ENCODE measurements at regions not wholly inside any gene's neighbourhood (a gene's known extent, or its start where the extent isn't known, plus 50 kb on each side); places are given as distances from the start of the nearest gene placed in this dataset.

- H3K4me3 ChIP-seq (ENCODE audit: control insufficient read depth, low read depth, low read length): no peak overlapping the region
- peak; percentile 49 for DNase-seq (ENCODE audit: low read depth)
- TF ChIP-seq CTCF (conservative IDR thresholded peaks at IDR 0.05; ENCODE audit: control insufficient read depth, insufficient read depth, low read depth, low read length): no peak
Measured at GRCh38 chr5:124059200-124059599, 547.2 kb downstream of the CSNK1G3 start.

DNA sequence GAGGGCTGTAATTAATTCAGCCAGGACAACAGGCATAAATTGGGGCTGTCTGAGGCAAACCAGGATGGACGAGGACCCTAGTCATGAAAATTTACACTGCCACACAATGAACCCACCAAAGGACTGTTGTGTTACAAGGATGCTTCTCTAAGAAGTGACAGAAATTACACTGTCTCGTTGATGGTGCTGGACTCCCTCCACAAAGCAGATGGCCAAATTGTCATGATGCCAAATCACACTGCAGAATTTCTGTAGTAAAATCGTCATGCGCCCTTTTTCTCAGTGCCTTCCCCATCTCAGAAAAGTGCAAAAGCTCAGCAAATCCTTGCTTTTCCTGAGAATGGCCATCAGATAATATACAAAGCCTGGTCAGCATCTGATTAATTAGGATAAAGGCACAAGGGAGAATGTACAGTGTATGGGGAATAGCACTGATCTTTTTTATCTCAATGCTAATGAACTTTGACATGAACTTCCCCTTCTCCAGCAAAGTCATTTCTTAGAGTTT, 545.8 kb downstream of the CSNK1G3 start:
- TF ChIP-seq CTCF (conservative IDR thresholded peaks at IDR 0.05; ENCODE audit: control insufficient read depth, insufficient read depth, low read depth, low read length): no peak
- no peak for DNase-seq (ENCODE audit: low read depth)
- H3K4me3 ChIP-seq (ENCODE audit: control insufficient read depth, low read depth, low read length): no peak overlapping the region

DNA sequence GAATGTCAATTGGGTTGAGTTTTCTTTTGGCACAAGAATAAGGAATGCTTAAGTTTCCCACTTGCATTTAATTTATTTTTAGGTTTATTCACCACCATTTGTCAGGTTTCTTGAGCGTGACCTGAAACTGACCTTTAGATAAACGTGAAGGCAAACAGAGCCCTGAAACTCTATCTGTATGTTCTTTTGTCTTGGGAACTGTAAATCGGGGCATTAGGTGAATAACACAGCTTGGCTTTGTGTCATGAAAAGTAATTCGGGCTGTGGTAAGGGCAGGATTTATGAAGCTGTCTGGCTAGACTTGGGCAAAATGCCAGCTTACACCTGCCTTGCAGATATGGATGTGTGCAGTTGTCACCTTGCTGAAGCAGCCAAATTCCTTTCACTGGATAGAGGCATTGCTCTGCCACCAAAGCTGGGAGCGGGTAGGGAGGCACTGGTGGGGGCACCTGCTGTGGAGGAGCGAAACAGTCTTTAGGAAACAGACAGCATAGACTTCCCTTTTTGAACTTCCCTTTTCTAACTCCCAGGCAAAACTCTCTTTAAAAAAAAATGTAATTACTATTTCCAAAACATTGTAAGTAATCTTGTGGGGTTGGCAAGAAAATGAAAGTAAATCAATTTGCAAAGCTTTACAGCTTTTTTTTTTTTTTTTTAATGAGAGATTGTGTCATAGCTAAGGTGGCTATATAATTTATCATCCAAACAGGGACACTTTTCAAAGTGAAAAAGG, 545.2 kb downstream of the CSNK1G3 start:
- TF ChIP-seq CTCF (conservative IDR thresholded peaks at IDR 0.05; ENCODE audit: control insufficient read depth, insufficient read depth, low read depth, low read length): no peak
- DNase-seq (ENCODE audit: low read depth): no peak
- no peak overlapping the region for H3K4me3 ChIP-seq (ENCODE audit: control insufficient read depth, low read depth, low read length)

DNA sequence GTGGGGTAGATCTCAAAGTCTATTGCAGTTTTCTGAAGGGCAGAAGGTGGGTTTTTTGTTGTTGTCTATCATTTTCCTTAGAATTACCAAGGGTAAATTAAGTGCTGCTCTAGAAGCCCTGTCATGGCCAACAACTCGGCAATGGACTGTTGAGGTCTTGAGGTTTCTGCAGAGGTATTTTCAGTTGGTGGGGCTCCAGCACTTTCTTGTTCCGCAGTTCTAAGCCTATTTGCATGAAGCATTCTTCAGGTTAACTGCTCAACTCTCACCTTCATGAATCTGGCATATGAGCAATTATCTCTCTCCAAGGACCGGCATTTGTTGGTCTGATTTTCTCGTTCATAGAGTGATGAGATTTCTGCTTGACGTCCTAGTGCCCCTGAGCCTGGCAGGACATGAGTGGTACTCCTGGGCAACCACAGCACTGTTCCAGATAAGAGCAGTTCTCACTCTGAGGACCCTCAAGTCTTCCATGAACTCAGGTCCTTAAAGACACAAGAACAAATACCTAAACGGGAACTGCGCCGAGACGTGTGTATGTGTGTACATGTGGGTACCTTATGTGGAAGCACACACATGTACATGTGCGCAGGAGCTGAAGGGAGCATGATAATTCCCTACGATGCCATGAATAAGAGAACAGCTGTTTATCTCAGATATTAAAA, 544.5 kb downstream of the CSNK1G3 start:
- no peak for DNase-seq (ENCODE audit: low read depth)
- H3K4me3 ChIP-seq (ENCODE audit: control insufficient read depth, low read depth, low read length): no peak overlapping the region
- TF ChIP-seq CTCF (conservative IDR thresholded peaks at IDR 0.05; ENCODE audit: control insufficient read depth, insufficient read depth, low read depth, low read length): no peak

DNA sequence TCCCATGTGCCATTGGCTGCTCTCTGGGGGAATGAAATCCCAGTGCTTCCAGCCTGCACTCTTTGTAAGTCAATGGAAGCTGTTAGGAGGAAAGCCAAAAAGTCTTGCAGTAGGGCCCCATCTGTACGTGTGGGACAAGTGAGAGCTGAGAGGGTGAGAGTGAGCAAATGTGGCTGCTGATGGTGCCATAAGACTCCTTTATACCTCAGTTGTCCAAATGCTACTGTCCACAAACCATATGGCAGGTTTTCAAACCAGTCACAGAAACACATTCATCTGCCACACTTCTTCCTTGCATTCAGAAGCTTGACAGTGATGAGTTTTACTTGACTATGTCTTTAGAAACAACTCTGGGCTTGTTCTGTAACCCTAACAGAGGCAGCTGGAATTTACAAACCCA, 543.8 kb downstream of the CSNK1G3 start:
- DNase-seq (ENCODE audit: low read depth): no peak
- no peak overlapping the region for H3K4me3 ChIP-seq (ENCODE audit: control insufficient read depth, low read depth, low read length)
- TF ChIP-seq CTCF (conservative IDR thresholded peaks at IDR 0.05; ENCODE audit: control insufficient read depth, insufficient read depth, low read depth, low read length): no peak

DNA sequence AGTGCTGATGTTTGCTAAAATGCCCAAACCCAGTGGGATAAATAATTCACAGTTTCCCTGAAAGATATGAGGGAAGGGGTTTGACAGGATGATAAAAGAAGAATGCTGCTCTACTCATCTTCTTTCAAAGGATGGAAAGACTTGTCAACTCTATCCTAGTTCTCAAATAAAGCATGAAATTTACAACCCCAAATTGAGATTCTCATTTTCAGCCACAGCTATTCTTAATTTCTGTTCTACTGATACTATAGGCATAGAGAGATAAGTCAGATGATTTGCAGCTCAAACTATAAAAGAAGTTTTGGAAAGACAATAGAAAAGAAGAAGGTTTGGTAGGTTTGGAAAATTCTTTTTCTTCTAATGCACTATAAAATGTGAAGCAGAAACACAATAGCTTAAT, 542.6 kb downstream of the CSNK1G3 start:
- TF ChIP-seq CTCF (conservative IDR thresholded peaks at IDR 0.05; ENCODE audit: control insufficient read depth, insufficient read depth, low read depth, low read length): no peak
- no peak for DNase-seq (ENCODE audit: low read depth)
- H3K4me3 ChIP-seq (ENCODE audit: control insufficient read depth, low read depth, low read length): no peak overlapping the region

Measured in fibroblast of mammary gland (primary cell).